Smooth muscle cell (in vitro differentiated cells): ENCODE measurements at regions not wholly inside any gene's neighbourhood (a gene's known extent, or its start where the extent isn't known, plus 50 kb on each side); places are given as distances from the start of the nearest gene placed in this dataset.

ENCODE experiments used
- DNase-seq: peaks from one replicate; lab custom pipeline; 2025; ENCODE audit not compliant: unreplicated experiment; lab: John Stamatoyannopoulos, UW
- H2AFZ ChIP-seq: fragments of 200-600 bp; sonication (generic); 2 replicates; pipeline ENCODE4 v1.6.0; 2016; ENCODE audit warnings: antibody characterized with exemption, low read depth, mild to moderate bottlenecking
- H3F3A ChIP-seq: fragments of 200-600 bp; sonication (generic); 2 replicates; pipeline ENCODE4 v1.6.0; 2017; ENCODE audit warnings: antibody characterized with exemption, low read depth
- H3K27ac ChIP-seq: fragments of 200-600 bp; sonication (generic); 2 replicates; pipeline ENCODE4 v1.5.1; 2016; ENCODE audit warnings: low read depth, mild to moderate bottlenecking
- H3K27me3 ChIP-seq: fragments of 200-600 bp; sonication (generic); 2 replicates; pipeline ENCODE4 v1.6.1; 2016; ENCODE audit warnings: low read depth, mild to moderate bottlenecking
- H3K36me3 ChIP-seq: fragments of 200-600 bp; sonication (generic); 2 replicates; pipeline ENCODE4 v1.5.1; 2016; ENCODE audit warnings: low read depth
- H3K4me1 ChIP-seq: fragments of 200-600 bp; sonication (generic); 2 replicates; pipeline ENCODE4 v1.5.1; 2016; ENCODE audit warnings: low read depth
- H3K4me2 ChIP-seq: fragments of 200-600 bp; sonication (generic); 2 replicates; pipeline ENCODE4 v1.6.0; 2016; ENCODE audit warnings: mild to moderate bottlenecking
- H3K4me3 ChIP-seq: fragments of 200-600 bp; sonication (generic); 2 replicates; pipeline ENCODE4 v1.5.1; 2016; ENCODE audit warnings: mild to moderate bottlenecking
- H3K79me2 ChIP-seq: fragments of 200-600 bp; sonication (generic); 2 replicates; pipeline ENCODE4 v1.6.0; 2016; ENCODE audit warnings: low read depth, mild to moderate bottlenecking
- H3K9ac ChIP-seq: fragments of 200-600 bp; sonication (generic); 2 replicates; pipeline ENCODE4 v1.6.0; 2016; ENCODE audit warnings: low read depth
- H3K9me3 ChIP-seq: fragments of 200-600 bp; sonication (generic); replicated peaks from 2 replicates; pipeline ENCODE4 v1.5.1; 2016; ENCODE audit warnings: low read depth
- H4K20me1 ChIP-seq: fragments of 200-600 bp; sonication (generic); 2 replicates; pipeline ENCODE4 v1.6.0; 2016; ENCODE audit warnings: low read depth
- WGBS: methylation state at CpG from one replicate; pipeline ENCODE4 v1.1.7; 2016; ENCODE audit warnings: low lambda C conversion rate; 5-methylcytosine and 5-hydroxymethylcytosine counted together
- TF ChIP-seq, protein P1 (sequence below): fragments of 200-600 bp; sonication (generic); IDR thresholded peaks from 2 replicates; pipeline ENCODE4 v1.5.1; 2017; ENCODE audit warnings: borderline replicate concordance, mild to moderate bottlenecking, antibody characterized with exemption; ENCODE audit not compliant: insufficient read depth, poor library complexity, severe bottlenecking

GRCh38 chr9:73714294-73714693 is 562.6 kb downstream of the ANXA1 start:
- WGBS = 73% methylated on average over 1 of the region's 1 CpG
- H3K27me3 ChIP-seq = no peaks in the 10 kb centered on the region
- H2AFZ ChIP-seq = no peak overlapping the region
- H3K9ac ChIP-seq = no peak overlapping the region
- no peak for DNase-seq
- no peaks in the 10 kb centered on the region for H3K4me1 ChIP-seq
- TF ChIP-seq, protein P1, sequence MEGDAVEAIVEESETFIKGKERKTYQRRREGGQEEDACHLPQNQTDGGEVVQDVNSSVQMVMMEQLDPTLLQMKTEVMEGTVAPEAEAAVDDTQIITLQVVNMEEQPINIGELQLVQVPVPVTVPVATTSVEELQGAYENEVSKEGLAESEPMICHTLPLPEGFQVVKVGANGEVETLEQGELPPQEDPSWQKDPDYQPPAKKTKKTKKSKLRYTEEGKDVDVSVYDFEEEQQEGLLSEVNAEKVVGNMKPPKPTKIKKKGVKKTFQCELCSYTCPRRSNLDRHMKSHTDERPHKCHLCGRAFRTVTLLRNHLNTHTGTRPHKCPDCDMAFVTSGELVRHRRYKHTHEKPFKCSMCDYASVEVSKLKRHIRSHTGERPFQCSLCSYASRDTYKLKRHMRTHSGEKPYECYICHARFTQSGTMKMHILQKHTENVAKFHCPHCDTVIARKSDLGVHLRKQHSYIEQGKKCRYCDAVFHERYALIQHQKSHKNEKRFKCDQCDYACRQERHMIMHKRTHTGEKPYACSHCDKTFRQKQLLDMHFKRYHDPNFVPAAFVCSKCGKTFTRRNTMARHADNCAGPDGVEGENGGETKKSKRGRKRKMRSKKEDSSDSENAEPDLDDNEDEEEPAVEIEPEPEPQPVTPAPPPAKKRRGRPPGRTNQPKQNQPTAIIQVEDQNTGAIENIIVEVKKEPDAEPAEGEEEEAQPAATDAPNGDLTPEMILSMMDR = no peak
- no peak overlapping the region for H3K27ac ChIP-seq
- no peaks in the 10 kb centered on the region for H3K79me2 ChIP-seq
- H3K36me3 ChIP-seq = no peaks in the 10 kb centered on the region
- H3F3A ChIP-seq = no peaks in the 10 kb centered on the region
- no peak overlapping the region for H3K4me2 ChIP-seq
- no peaks in the 10 kb centered on the region for H3K9me3 ChIP-seq
- no peak overlapping the region for H3K4me3 ChIP-seq
- H4K20me1 ChIP-seq = no peaks in the 10 kb centered on the region

GRCh38 chr9:73715591-73715990 is 563.9 kb downstream of the ANXA1 start:
- Histone ChIP-seq H3K9ac (no peak overlapping the region), H2AFZ (no peak overlapping the region), H3K27me3 (no peaks in the 10 kb centered on the region), H3K27ac (no peak overlapping the region), H3K4me2 (no peak overlapping the region), H3K4me1 (no peaks in the 10 kb centered on the region), H3K9me3 (no peaks in the 10 kb centered on the region), H3K4me3 (no peak overlapping the region), H3F3A (no peaks in the 10 kb centered on the region), H3K79me2 (no peaks in the 10 kb centered on the region), H3K36me3 (no peaks in the 10 kb centered on the region), H4K20me1 (no peaks in the 10 kb centered on the region)
- TF ChIP-seq, protein P1 = no peak
- no peak for DNase-seq
- 95% methylated on average over 3 of the region's 3 CpGs for WGBS

DNA sequence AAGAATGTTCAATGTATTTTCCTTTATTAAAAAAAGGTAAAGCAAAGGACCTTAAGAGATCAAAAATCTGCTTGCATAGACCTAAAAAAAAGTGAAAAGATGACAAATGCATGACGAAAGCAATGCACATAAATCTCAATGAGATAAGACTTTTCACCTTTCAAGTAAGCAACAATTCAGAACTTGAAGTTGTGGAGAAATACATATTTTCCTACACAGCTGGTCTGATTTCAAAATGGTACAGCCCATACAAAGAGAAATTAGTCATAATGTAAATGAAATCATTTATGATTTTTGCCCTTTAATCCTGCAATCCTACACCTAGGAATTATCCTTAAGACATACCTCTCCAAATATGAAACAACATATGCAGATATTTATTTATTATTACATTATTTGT is 568.0 kb downstream of the ANXA1 start:
- Histone ChIP-seq H3F3A (no peaks in the 10 kb centered on the region), H3K27me3 (no peaks in the 10 kb centered on the region), H3K79me2 (no peaks in the 10 kb centered on the region), H2AFZ (no peak overlapping the region), H3K4me2 (no peak overlapping the region), H4K20me1 (no peaks in the 10 kb centered on the region), H3K27ac (no peak overlapping the region), H3K9me3 (no peaks in the 10 kb centered on the region), H3K9ac (no peak overlapping the region), H3K4me3 (no peak overlapping the region), H3K4me1 (no peaks in the 10 kb centered on the region), H3K36me3 (no peaks in the 10 kb centered on the region)
- TF ChIP-seq, protein P1 = no peak
- no peak for DNase-seq
- WGBS = 92% methylated on average over 1 of the region's 1 CpG

GRCh38 chr9:73720601-73721000 is 568.9 kb downstream of the ANXA1 start:
- DNase-seq = no peak
- no peak overlapping the region for H3K4me3 ChIP-seq
- H3K27me3 ChIP-seq = no peaks in the 10 kb centered on the region
- 89% methylated on average over 4 of the region's 4 CpGs for WGBS
- no peaks in the 10 kb centered on the region for H4K20me1 ChIP-seq
- no peak overlapping the region for H3K27ac ChIP-seq
- H3K9me3 ChIP-seq = no peaks in the 10 kb centered on the region
- H2AFZ ChIP-seq = no peak overlapping the region
- H3K9ac ChIP-seq = no peak overlapping the region
- no peaks in the 10 kb centered on the region for H3K36me3 ChIP-seq
- H3K4me2 ChIP-seq = no peak overlapping the region
- H3K4me1 ChIP-seq = no peaks in the 10 kb centered on the region
- TF ChIP-seq, protein P1 = no peak
- no peaks in the 10 kb centered on the region for H3K79me2 ChIP-seq
- H3F3A ChIP-seq = no peaks in the 10 kb centered on the region
